Mesodermal cell (in vitro differentiated cells): ENCODE measurements at regions not wholly inside any gene's neighbourhood (a gene's known extent, or its start where the extent isn't known, plus 50 kb on each side); places are given as distances from the start of the nearest gene placed in this dataset.

Experiments used
- H3K27ac ChIP-seq: 2 replicates; pipeline ENCODE4 v1.7.0; 2013; ENCODE audit warnings: mild to moderate bottlenecking, low read depth, low read length, moderate library complexity; ENCODE audit not compliant: severe bottlenecking
- H3K36me3 ChIP-seq: 2 replicates; pipeline ENCODE4 v1.7.1; 2013; ENCODE audit warnings: mild to moderate bottlenecking, low read length, moderate library complexity; ENCODE audit not compliant: control insufficient read depth, insufficient read depth
- H3K4me1 ChIP-seq: one replicate; pipeline ENCODE4 v1.7.1; 2013; ENCODE audit warnings: mild to moderate bottlenecking, low read length; ENCODE audit not compliant: insufficient read depth, control insufficient read depth, poor library complexity, severe bottlenecking
- H3K4me3 ChIP-seq: 2 replicates; pipeline ENCODE4 v1.7.0; 2013; ENCODE audit warnings: low read length, control low read depth, mild to moderate bottlenecking; ENCODE audit not compliant: insufficient read depth, poor library complexity, severe bottlenecking; ENCODE audit errors: extremely low read depth
- H3K9me3 ChIP-seq: 2 replicates; pipeline ENCODE4 v1.7.1; 2013; ENCODE audit warnings: mild to moderate bottlenecking, low read length, moderate library complexity; ENCODE audit not compliant: control insufficient read depth
- WGBS, 2 experiments: methylation state at CpG; one replicate each; pipeline ENCODE4 v1.1.5; 2013; ENCODE audit warnings: missing lambda C conversion rate in 2 of 2; ENCODE audit not compliant: insufficient coverage in 2 of 2; 5-methylcytosine and 5-hydroxymethylcytosine counted together

- H3K27ac ChIP-seq, result no peak overlapping the region
- no peak overlapping the region for H3K4me3 ChIP-seq
- H3K36me3 ChIP-seq, result no peaks in the 10 kb centered on the region
- H3K4me1 ChIP-seq, result no peaks in the 10 kb centered on the region
- H3K9me3 ChIP-seq, result no peaks in the 10 kb centered on the region
These were observed 841.4 kb downstream of the JRKL start for GRCh38 chr11:97231231-97231630.

- Histone ChIP-seq H3K27ac (no peak overlapping the region), H3K4me1 (no peaks in the 10 kb centered on the region), H3K4me3 (no peak overlapping the region), H3K9me3 (no peaks in the 10 kb centered on the region), H3K36me3 (no peaks in the 10 kb centered on the region)
- no CpG with 5 or more reads among the region's 3 CpGs for WGBS, 2 experiments
These were observed 844.2 kb downstream of the JRKL start for GRCh38 chr11:97234016-97234415.

DNA sequence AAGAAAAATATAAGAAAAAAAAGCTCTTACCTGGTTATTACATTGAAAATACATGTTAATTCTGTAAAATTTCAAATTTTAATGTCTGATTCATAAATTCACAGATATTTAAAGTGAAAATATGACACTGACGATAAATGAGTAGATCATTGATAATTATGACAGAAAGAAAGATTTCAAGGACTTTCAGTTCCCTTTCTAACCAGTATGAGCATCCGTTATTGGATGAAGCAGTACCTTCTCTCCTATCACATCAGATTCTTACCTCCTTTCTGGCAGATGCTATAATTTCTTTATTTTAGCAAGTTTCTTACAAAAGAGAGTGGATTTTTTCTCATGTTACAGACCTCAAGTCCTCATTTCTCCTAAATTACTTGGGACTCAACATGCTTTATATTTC, 847.3 kb downstream of the JRKL start:
- Histone ChIP-seq H3K36me3 (no peaks in the 10 kb centered on the region), H3K27ac (no peak overlapping the region), H3K4me3 (no peak overlapping the region), H3K9me3 (no peaks in the 10 kb centered on the region), H3K4me1 (no peaks in the 10 kb centered on the region)
- no CpG with 5 or more reads among the region's 2 CpGs for WGBS, 2 experiments

DNA sequence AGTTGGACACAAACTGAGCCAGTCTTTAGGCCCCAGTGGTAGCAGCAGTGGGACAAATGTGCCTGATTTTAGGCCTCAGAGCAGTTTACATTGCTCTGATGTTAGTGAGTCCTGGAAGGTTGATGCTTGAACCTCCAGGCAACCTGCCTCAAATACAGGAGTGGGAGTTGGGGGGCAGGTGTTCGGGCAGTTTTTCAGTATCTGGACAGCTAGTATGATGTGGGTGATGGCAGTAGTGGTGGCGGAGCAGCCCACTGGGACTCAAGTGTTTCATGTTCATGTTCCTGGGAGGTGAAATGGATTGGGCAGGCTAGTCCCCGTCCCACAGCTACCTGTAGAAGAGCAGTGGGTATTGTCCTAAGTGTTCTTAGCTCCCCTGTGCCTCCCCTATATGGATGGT, 857.8 kb downstream of the JRKL start:
- Histone ChIP-seq H3K27ac (no peak overlapping the region), H3K4me3 (no peak overlapping the region)

GRCh38 chr11:97254790-97255189, 865.0 kb downstream of the JRKL start:
- WGBS, 2 experiments, result no CpG with 5 or more reads among the region's 1 CpG
- H3K36me3 ChIP-seq, result no peaks in the 10 kb centered on the region
- no peaks in the 10 kb centered on the region for H3K9me3 ChIP-seq
- H3K27ac ChIP-seq, result no peak overlapping the region
- H3K4me1 ChIP-seq, result no peaks in the 10 kb centered on the region
- no peak overlapping the region for H3K4me3 ChIP-seq

More for the DNA sequence above, 857.8 kb downstream of the JRKL start:
- no peaks in the 10 kb centered on the region for H3K4me1 ChIP-seq
- WGBS, 2 experiments, result 83 to 93% methylated on average over 1 to 2 of the region's 3 CpGs
- H3K36me3 ChIP-seq, result no peaks in the 10 kb centered on the region
- H3K9me3 ChIP-seq, result no peaks in the 10 kb centered on the region

- 89 to 100% methylated on average over 2 of the region's 3 CpGs for WGBS, 2 experiments
- Histone ChIP-seq H3K4me1 (no peaks in the 10 kb centered on the region), H3K27ac (no peak overlapping the region), H3K36me3 (no peaks in the 10 kb centered on the region), H3K9me3 (no peaks in the 10 kb centered on the region), H3K4me3 (no peak overlapping the region)
These were observed 869.6 kb downstream of the JRKL start for GRCh38 chr11:97259434-97259833.

GRCh38 chr11:97259884-97260283, 870.1 kb downstream of the JRKL start:
- Histone ChIP-seq H3K4me1 (no peaks in the 10 kb centered on the region), H3K9me3 (no peaks in the 10 kb centered on the region), H3K36me3 (no peaks in the 10 kb centered on the region), H3K4me3 (no peak overlapping the region), H3K27ac (no peak overlapping the region)
- 92 to 100% methylated on average over 2 of the region's 3 CpGs for WGBS, 2 experiments

DNA sequence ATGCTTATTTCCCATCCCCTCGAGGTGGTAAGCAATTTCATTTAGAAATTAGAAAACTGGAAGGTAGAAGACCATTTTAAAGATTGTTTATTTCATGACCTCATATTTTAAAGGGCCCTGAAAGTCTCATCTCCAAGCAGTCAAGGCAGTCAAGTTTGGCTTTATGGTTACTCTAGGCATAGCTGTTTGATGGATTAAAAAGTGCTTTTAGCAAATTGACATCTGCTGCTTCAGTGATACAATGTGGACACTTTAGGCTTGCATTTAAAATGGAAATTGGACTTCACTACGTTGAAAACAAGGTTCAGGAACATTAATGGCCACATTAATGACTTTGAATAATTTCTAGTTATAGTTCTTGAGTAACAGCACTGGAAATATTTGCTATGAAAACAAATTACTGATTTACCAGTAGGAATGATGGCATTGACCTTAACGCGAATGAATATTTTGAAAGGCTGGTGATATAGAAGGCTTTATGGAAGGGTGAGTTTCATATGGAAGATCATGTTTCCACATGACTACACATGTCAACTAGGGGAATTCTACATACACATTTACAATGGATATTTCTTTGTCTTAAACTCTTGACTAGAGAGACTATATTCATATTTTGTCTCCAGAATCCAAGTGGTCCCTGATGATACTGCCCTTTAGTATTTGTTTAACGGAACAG, 873.5 kb downstream of the JRKL start:
- Histone ChIP-seq H3K4me3 (no peak overlapping the region), H3K27ac (no peak overlapping the region), H3K9me3 (no peaks in the 10 kb centered on the region), H3K36me3 (no peaks in the 10 kb centered on the region), H3K4me1 (no peaks in the 10 kb centered on the region)
- WGBS, 2 experiments, result 75 to 100% methylated on average over 1 to 2 of the region's 5 CpGs

DNA sequence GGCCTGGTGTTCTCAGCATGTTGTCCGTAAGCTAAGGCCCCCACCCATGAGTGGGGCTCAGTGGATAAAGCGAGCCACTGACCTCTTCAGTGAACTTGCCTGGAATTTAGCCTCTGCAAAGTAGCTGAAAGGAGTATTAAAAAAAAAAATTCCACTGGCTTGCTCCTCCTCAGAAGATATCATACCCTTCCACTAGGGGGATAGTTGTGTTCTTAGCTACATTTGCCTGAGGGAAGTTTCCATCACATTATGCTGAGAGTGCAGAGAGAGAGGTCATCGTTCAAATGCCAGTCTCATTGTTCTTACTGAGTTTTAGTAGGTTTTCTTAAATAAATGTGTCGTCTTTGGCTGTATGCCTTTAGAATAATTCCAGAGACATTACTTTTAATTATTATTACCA, 879.7 kb downstream of the JRKL start:
- no peaks in the 10 kb centered on the region for H3K36me3 ChIP-seq
- H3K4me1 ChIP-seq, result no peaks in the 10 kb centered on the region
- WGBS, 2 experiments, result 50% methylated on average over 2 of the region's 4 CpGs; no CpG with 5 or more reads in 1 of the 2 experiments
- H3K27ac ChIP-seq, result no peak overlapping the region
- H3K9me3 ChIP-seq, result no peaks in the 10 kb centered on the region
- no peak overlapping the region for H3K4me3 ChIP-seq

GRCh38 chr11:97279341-97279740, 889.5 kb downstream of the JRKL start:
- no peak overlapping the region for H3K27ac ChIP-seq
- H3K4me3 ChIP-seq, result no peak overlapping the region
- no peaks in the 10 kb centered on the region for H3K9me3 ChIP-seq
- 80 to 98% methylated on average over 3 to 4 of the region's 4 CpGs for WGBS, 2 experiments
- no peaks in the 10 kb centered on the region for H3K36me3 ChIP-seq
- no peaks in the 10 kb centered on the region for H3K4me1 ChIP-seq

GRCh38 chr11:97280347-97280746, 890.5 kb downstream of the JRKL start:
- 100% methylated on average over 1 of the region's 2 CpGs; no CpG with 5 or more reads in 1 of the 2 experiments for WGBS, 2 experiments
- Histone ChIP-seq H3K27ac (no peak overlapping the region), H3K4me3 (no peak overlapping the region), H3K4me1 (no peaks in the 10 kb centered on the region), H3K9me3 (no peaks in the 10 kb centered on the region), H3K36me3 (no peaks in the 10 kb centered on the region)
